OCI-M2 (cell line): ENCODE measurements at regions not wholly inside any gene's neighbourhood (a gene's known extent, or its start where the extent isn't known, plus 50 kb on each side); places are given as distances from the start of the nearest gene placed in this dataset.

Experiments used
- DNase-seq: peaks from one replicate; lab custom pipeline; 2025; ENCODE audit not compliant: unreplicated experiment; lab: John Stamatoyannopoulos, UW

DNA sequence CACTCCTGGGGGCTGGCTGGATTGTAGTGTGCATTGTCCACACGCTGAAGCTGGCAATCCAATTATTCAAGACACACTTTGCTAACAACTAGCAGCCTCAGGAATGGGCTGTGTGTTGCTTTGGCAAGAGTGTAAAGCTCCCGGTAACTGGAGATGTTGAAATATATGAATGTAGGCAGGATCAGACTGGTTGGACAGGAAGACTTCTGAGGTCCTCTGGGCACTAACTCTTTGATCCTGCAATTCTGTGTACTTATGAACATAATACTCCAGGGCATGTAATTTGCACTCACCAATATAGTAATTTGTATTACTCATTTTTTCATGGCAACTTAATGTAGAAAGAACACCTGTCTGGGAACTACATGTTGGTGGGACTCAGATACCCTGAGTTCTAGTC, 106.7 kb upstream of the SLC28A3 start:
- no peak for DNase-seq

DNA sequence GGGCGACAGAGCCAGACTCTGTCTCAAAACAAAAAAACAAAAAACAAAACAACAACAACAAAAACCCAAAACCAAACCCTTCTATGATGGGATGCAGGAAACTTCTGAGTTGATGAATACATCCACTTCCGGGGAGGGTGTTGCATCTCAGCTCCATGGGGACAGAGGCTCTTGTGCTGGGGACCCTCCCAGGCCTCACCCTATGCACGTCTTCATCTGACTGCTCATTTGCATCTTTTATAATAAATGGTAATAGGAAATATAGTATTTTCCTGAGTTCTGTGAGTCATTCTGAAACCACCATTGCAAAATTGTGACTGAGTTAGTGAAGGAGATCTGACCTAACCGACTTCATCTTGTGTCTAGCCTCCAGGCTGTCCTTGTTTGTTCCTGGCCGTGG, 109.5 kb upstream of the SLC28A3 start:
- no peak for DNase-seq

DNA sequence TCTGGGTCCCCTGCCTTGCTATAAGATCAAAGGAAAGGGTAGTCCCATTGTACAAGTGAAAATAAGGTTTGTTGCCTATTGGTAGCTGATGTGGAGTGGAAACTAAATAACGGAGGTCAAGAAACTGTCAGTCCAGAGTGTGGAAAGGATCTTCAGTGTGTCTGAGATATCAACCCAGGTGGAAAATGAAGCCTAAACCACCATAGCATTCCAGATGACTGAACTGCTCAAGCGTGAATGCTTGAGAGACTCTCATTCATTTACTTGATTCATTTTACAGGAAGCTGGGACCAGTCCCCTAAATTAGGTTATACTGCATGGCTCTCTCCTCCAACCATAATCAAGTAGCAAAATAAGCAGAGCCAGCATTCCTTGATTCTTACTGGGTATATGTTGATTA, 116.0 kb upstream of the SLC28A3 start:
- DNase-seq, result no peak

DNA sequence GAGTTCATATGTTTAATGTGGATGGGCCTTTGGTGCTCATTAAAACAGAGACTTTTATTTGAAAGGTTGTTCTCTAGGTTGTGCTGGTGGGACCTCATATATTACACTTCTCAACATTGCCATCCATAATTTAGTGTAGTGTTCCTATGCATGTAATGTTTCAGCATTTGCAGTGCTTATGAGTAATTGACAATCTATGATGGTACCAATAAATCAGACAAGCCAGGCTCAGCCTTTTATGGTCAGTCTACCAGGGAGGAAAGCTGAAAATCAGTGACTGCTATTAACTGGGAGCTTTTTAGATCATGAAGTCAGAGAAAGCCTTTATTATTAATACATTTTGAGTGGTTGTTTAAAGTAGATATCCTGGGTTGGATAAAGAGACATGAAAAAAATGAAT, 120.1 kb upstream of the SLC28A3 start:
- DNase-seq, result no peak

DNA sequence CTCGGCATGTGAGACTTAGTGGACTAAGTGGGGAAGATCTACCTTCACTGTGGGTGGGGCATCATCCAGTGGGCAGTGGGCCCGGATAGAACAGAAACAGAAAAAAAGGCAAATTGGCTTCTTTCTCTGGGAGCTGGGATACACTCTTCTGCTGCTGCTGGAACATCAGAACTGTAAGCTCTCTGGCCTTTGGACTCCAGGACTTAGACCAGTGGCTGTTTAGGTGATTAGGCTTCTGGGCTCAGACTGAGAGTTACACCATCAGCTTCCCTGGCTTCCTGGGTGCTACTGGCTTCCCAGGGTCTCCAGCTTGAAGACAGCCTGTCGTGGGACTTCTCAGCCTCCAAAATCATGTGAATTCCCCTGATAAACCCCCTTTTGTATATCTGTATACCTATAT, 122.7 kb upstream of the SLC28A3 start:
- no peak for DNase-seq

DNA sequence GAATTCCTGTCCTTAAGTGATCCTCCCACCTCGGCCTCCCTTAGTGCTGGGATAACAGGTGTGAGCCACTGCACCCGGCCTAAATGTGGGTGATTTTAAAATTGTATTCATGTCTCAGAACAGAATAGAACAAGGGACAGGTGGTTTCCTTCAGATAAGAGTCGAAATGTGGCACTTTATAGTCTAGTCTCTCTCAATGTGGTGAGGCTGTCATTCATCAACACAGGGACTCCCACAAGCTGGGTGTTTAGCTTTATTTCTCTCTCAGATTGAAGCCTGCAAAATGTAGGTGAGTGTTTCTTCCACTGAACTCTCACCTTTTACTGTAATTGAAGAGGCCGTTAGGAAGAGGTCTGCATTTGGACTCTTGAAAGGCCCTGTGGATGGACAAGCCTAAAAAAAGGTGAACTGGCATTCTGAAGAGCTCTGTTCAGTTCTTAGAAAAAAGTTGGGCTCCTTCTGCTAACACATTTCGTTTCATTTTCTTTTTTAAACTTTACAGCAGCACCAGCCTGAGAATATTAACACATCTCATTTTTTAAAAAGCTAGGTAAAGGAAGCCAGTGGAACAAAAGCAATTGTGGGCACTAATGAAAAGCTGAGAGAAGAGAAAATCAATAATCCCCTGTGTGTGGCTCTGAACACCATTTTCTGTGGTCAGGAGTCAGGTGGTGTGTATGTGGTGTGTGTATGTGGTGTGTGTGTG, 126.2 kb upstream of the SLC28A3 start:
- DNase-seq, result no peak

DNA sequence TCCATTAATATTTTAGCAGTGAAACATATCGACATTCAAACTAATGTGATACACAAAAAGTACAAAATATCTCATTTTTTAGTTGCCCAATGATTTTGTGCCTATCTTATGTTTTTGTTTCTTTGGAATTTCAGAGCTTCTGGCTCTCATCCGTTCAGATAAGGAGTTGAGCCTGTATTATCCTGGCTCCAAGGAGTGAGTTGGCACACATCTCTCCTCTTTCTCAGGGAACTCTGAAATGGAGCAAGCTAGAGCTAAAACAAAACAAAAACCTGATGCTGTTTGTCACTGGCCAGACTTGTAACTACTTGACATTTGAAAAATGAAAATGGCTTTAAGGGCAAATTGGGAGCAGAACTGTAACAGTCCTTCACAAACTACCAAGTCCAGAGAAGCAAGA, 131.3 kb upstream of the SLC28A3 start:
- DNase-seq, result no peak

DNA sequence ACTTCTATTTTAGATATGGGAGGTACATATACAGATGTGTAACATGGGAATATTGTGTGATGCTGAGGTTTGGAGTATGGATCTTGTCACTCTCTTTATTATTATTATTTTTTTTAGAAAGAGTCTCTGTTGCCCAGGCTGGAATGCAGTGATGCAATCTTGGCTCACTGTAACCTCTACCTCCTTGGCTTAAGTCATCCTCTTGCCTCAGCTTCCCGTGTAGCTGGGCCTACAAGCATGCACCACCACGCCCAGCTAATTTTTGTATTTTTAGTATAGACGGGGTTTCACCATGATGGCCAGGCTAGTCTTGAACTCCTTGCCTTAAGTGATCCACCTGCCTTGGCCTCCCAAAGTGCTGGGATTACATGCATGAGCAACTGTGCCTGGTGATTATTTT, 138.4 kb upstream of the SLC28A3 start:
- no peak for DNase-seq

DNA sequence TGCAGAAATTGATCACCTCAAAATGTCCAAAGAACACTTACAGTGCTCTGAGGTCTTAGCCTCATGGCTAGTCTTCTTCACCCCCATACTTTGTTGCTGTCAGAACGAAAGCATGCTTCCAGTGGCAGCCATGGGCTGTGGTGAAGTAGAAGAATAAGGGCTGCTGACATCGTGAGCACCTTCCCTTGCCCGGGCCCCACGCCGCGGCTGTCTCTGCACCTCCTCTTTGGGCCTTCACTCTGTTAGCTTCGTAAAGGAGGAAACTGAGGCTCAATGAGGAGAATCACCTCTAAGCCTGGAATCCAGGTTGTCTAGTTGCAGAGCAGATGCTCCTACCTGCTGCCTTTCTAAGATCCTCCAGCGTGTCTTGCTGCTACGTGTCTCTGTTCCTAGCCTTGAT, 139.5 kb upstream of the SLC28A3 start:
- no peak for DNase-seq

DNA sequence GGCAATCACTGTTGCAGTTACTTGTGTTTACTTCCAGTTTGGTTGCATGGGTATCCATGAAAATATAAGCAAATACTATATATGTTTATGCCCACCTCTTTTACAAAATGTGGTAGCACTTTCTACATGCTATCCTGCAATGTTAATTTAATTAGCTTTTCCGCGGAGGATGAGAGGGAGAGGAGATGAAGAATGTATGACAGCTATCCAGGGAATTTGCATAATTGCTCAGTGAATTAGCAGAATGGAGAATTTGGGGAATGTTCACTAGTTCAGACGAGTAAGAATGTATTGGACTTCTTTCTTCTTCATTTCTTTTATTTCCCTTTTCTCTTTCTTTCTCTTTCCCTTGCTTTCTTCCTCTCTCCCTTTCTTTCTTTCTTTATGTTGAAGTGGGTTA, 140.7 kb upstream of the SLC28A3 start:
- DNase-seq, result no peak

DNA sequence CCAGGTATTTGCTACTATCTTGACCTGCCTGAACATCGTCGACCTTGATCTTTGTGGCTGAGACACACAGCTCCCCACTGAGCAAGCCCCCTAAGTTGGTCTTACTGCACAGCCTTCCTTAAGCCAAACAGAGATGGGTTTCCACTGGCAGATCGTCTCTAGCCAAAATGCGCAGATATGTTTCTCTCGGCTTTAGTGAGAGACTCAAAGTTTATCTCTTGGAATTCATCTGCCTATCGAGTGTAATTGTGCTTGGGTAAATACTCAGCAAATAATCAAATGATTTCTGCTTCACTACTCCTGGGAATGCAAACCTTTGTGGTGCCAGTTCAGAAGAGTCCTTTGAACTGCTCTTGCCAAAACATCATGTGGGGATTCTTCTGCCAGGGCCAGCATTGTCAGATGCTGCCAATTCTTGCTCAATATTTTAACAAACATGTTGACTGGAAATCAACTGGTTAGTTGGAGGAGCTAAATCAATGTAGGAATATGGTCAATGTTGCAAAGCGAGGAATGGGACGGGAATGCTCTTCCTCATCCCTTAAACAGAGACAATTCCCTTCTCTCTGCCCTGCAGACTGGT, 141.2 kb upstream of the SLC28A3 start:
- DNase-seq, result no peak

DNA sequence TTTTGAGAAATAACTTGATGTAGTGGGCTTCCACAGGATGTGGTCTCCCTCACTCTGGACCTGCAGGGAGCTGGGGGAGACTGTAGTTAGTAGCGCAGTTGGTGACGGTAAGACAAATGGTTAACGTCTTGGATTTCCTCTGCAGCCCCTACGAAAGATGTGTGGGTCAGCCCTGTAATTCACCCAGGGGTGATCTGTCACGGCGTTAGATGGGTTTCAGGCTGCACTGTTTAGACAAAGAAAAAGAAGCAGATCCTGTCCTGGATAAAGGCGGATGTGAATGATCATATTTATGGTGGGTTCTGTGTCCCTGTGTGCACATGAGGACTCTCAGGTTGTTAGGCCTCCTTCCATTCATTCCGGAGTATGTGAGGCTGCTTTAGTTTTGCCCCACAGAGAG, 142.0 kb upstream of the SLC28A3 start:
- DNase-seq, result no peak

DNA sequence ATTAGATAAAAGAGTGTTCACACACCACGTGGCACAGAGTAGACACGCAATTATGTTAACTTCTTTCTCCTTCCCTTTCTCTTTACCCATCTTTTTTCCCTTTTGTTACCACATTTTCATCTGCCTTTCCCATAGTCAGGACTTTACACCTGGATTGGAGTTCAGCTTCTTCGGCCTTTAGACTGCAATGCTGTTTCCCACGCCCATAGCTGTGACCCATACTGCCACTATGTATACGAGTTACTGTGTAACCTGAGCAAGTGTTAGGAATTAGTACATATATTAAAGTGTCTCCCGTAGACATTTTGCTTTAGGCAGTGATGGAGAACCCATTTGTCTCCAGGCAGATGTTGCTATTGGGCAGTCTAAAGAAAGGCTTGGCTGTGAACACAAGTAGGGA, 143.6 kb upstream of the SLC28A3 start:
- DNase-seq, result no peak

DNA sequence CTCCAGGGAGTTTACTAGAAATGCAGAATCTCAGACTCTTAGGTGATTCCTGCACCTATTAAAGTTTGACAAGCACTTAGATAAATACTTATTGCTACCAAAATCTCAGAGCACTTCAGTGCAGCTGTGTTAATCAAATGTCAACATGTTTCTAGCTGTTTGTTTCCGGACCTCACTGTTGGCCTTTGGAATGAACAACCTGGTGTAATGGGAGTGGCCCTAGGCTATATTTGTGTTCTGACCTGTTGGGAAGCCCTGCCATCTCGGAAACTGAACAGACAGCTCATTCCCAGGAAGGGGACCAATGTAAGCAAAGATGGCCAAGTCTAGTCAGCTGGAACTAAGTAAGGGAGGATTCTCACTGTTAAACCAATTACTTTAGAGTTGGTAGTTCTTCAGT, 145.0 kb upstream of the SLC28A3 start:
- no peak for DNase-seq

DNA sequence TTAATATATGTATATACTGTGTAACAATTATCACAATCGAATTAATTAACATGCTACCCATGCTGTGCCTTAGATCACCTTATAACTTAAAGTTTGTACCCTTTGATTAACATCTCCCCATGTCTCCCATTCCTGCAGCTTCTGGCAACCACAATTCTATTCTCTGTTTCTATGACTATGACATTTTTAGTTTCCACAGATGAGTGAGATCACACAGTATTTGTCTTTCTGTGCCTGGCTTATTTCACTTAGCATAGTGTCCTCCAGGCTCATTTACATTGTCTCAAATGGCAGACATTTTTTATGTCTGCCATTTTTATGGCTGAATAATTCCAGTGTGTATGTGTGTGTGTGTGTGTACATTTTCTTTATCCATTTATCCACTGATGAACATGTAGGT, 146.1 kb upstream of the SLC28A3 start:
- no peak for DNase-seq

DNA sequence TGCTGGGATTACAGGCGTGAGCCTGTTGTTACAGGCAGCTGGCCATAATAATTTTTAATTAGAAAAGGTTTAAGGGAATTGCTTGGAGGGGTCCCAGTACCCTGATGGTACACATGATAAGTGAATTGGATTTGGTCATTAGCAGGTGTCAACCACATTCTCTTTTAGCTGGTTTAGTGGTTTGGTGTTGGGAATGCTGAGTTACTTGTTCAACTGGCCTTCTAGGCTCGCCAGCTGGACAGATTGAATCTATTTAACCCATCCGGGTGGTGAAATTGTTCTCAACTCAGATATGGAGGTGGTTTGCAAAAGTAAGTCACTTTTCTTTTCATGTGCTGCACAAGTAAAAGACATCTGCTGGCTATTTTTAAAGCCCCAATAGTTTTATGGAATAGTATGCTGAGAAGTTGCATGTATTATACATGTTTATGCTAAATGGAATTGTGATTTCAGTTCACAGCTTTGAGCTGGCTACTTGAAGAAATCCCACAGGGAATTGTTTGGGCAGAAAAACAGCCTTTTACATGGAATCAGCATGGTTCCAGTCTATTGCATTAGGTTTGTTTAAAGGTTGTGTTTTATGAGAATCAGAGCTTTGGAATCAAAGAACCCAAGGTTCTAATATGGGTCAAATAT, 149.8 kb upstream of the SLC28A3 start:
- no peak for DNase-seq

DNA sequence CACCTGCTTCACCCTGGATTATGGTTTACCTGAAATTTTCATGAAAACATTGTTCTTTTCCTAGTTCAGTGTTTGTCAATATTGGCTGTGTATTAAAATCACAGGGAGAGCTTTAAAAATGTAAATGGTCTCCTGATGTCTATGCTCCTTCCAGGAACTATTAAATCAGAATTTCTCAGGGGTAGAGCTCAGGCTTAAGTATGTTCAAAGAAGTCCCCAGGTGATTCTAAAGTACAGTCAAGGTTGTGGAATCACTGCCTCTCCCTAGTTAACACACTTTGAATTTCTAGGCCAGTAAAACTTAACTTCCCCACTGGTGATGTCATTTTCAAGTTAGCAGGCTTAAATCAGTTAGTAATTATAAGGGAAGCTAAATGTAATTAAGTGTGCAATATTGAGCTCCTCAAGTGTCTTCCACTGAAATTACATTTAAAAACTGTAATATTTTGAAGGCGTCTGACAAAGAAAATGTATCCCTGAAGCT, 150.3 kb upstream of the SLC28A3 start:
- DNase-seq, result no peak

DNA sequence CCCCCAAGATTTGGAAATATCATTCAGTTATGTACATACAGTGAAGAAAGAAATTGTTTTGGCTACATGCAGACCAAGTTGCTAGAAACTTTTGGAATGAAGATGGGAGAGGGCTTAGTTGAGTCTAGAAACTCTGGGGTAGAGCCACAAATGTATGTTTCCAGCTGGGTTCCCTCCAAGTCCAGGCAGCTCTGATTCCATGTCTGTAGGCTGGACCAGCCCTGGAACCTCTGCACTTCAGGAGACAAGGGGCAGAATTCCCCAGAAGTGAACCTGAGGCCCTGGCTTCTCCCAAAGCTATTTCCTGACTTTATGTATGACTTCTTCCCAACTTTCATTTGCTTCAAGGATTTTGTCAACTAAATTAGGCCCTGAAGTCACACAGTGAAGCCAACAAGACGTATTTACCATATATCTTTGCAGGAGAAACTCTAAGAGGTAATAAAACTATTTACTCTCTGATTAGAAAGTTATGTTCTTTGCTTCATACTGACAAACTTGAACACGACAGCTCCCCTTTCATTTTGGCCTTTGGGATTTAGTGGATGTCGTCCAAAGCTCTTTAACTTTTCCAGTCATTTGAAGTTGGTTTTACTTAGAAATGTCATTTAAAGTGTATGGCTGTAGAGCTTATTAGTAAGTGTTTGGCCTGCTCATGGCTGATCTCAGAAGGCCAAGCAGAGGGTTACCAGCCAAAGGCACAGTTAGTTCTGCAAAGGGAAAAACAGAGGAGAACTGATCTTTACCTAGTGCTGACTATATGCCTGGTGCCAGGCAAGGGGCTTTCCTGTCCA, 152.0 kb upstream of the SLC28A3 start:
- no peak for DNase-seq

DNA sequence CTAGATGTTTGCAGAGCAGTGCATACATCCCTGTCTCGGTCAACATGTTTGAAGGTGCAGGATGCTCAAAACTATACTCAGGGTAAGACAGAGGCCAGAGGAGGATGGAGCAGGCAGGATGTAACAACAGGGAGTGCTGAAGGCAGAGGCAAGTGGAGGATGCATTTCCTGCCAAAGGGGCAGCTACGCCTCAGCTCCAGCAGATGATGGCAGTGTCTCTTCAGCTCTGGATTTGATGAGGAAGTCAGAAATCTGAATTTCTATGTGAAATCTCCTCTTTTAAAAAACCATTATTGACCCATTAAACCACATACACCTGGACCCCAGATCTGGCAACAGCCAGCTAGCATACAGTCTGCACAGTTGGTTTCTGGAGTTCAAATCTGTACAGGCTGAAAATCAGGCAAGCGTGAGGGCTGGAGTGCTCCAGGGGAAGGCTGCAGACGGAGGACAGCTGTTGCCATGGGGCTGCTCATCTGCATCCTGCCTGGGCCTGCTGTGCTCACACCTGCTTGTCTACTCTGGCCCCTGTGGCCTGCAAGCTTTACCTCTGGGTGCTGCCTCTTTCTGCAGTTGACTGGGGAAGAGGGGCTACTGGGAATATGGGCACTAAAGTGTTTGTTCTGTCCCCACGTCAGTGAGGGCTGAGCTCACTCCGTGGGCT, 152.9 kb upstream of the SLC28A3 start:
- no peak for DNase-seq

DNA sequence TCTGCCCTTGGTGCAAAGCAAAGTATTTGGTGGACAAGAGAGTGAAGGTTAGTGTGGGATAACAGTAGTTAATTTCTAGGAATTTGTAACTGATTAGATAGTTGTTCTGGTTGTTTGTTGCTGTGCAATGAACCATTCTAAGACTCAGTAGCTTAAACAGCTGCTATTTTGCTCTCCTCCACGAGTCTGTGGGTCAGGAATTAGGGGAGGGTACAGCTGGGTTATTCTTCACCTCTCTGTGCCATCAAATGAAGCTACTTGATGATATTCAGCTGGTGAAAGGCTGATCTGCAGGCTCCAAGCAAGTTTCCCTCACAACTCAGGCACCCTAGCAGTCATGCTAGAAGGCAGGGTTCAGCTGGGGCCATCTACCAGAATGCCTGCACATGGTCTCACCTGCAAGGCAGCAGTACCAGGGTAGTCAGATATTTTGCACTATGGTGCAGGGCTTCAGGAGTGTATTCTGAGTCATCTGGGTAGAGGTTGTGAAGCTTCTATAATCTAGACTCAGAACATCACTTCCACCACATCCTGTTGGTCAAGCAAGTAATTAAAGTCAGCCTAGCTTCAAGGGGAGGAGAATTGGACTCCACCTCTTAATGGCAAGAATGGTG, 159.5 kb upstream of the SLC28A3 start:
- no peak for DNase-seq

DNA sequence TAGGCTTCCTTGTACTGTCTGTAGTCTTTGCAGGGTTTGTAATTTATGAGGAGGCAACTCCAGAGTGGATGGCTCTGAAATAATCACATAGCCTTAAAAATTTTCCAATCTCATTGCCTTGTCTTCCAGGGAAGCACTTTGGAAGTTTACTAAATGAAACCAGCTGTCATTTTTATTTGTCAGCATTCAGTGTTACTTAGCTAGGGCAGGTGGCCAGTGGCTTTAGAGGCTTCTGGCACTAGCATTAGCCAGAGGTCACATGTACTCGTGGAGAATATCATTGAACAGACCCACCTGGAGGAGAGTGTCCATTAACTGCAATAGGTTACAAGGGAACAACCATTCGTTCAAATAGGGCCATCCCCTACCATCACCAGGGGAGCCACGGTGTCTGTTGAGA, 160.3 kb upstream of the SLC28A3 start:
- DNase-seq, result no peak
